Endothelial cell of umbilical vein (primary cell): ENCODE measurements at regions not wholly inside any gene's neighbourhood (a gene's known extent, or its start where the extent isn't known, plus 50 kb on each side); places are given as distances from the start of the nearest gene placed in this dataset.

ENCODE experiments used
- BruUV-seq: library from RNA; stranded (reverse); fragments of 400-500 nt; replicated peaks from 2 replicates; lab custom pipeline; 2021; lab: Mats Ljungman, UMichigan
- CTCF ChIA-PET: fragments of 300-600, 350-600 bp; sonication (Branson Sonifier 250); formaldehyde crosslinking; loops from one replicate; lab custom pipeline; 2021; ENCODE audit warnings: antibody characterized with exemption, inconsistent platforms; lab: Charles Lee
- POLR2A ChIA-PET: fragments of 300-600, 350-600 bp; sonication (Branson Sonifier 250); formaldehyde crosslinking; loops from one replicate; lab custom pipeline; 2021; ENCODE audit warnings: antibody characterized with exemption, inconsistent platforms; lab: Charles Lee
- DNase-seq: peaks from one replicate; pipeline ENCODE4 v3.0.0-alpha.2; 2011; ENCODE audit warnings: low read depth, low spot score
- FAIRE-seq: peaks from 2 replicates; lab custom pipeline; 2011; peaks lifted over from hg19 to GRCh38; lab: Jason Lieb, UNC
- H2AFZ ChIP-seq: 2 replicates; pipeline ENCODE4 v1.6.0; 2012; ENCODE audit warnings: low read depth, low read length, control low read depth, inconsistent platforms
- H3K27ac ChIP-seq: 2 replicates; pipeline ENCODE4 v1.5.1; 2011; ENCODE audit warnings: low read depth, mild to moderate bottlenecking, control low read depth, low read length, moderate library complexity; ENCODE audit not compliant: insufficient read depth
- H3K27me3 ChIP-seq, 2 experiments: 2 replicates each; pipeline versions ENCODE4 v1.6.0 to v1.6.1; 2011; ENCODE audit warnings: low read length in 2 of 2, mixed read lengths in 1 of 2; ENCODE audit not compliant: control insufficient read depth in 2 of 2, insufficient read depth in 2 of 2
- H3K36me3 ChIP-seq, 2 experiments: 2 replicates in 1 of 2; 3 replicates in 1 of 2; pipeline ENCODE4 v1.5.1; 2011; ENCODE audit warnings: low read length in 2 of 2, mild to moderate bottlenecking in 1 of 2, moderate library complexity in 1 of 2; ENCODE audit not compliant: control insufficient read depth in 2 of 2, insufficient read depth in 2 of 2; ENCODE audit errors: extremely low read depth in 1 of 2
- H3K4me1 ChIP-seq: 3 replicates; pipeline ENCODE4 v1.5.1; 2011; ENCODE audit warnings: mild to moderate bottlenecking, low read length; ENCODE audit not compliant: control insufficient read depth, insufficient read depth; ENCODE audit errors: extremely low read depth
- H3K4me2 ChIP-seq: 2 replicates; pipeline ENCODE4 v1.6.1; 2011; ENCODE audit warnings: low read length, control low read depth, mixed read lengths; ENCODE audit not compliant: insufficient read depth
- H3K4me3 ChIP-seq, 3 experiments: fragments of 200-600 bp in 1 of 3; sonication (generic), shearing (Covaris generic) in 1 of 3; replicated peaks in 1 of 3; 2 replicates each; pipeline ENCODE4 v1.5.1; 2011 to 2016; ENCODE audit warnings: control low read depth in 3 of 3, low read length in 3 of 3, mild to moderate bottlenecking in 2 of 3, inconsistent platforms in 1 of 3, low read depth in 1 of 3, moderate library complexity in 1 of 3; ENCODE audit not compliant: insufficient read depth in 1 of 3
- H3K79me2 ChIP-seq: 2 replicates; pipeline ENCODE4 v1.6.0; 2012; ENCODE audit warnings: low read length, inconsistent platforms; ENCODE audit not compliant: control insufficient read depth, insufficient read depth
- H3K9ac ChIP-seq: replicated peaks from 2 replicates; pipeline ENCODE3; 2011; ENCODE audit warnings: low read length, control low read depth; ENCODE audit not compliant: insufficient read depth; ENCODE audit errors: extremely low read depth
- H3K9me1 ChIP-seq: replicated peaks from 3 replicates; pipeline ENCODE4 v1.6.0; 2011; ENCODE audit warnings: mild to moderate bottlenecking, low read length; ENCODE audit not compliant: control insufficient read depth, insufficient read depth; ENCODE audit errors: extremely low read depth
- H3K9me3 ChIP-seq: replicated peaks from 2 replicates; pipeline ENCODE4 v1.5.1; 2012; ENCODE audit warnings: low read length, inconsistent platforms; ENCODE audit not compliant: control insufficient read depth, insufficient read depth
- H4K20me1 ChIP-seq: replicated peaks from 2 replicates; pipeline ENCODE3; 2011; ENCODE audit warnings: mild to moderate bottlenecking, low read length; ENCODE audit not compliant: control insufficient read depth, insufficient read depth; ENCODE audit errors: extremely low read depth
- EZH2 ChIP-seq: IDR thresholded peaks from 2 replicates; pipeline ENCODE4 v1.6.1; 2012; ENCODE audit warnings: borderline replicate concordance, low read depth, mild to moderate bottlenecking, moderate library complexity, low read length, inconsistent platforms; ENCODE audit not compliant: severe bottlenecking
- FOS ChIP-seq: IDR thresholded peaks from 2 replicates; pipeline ENCODE4 v1.6.1; 2011; ENCODE audit warnings: mild to moderate bottlenecking, low read length, moderate library complexity, borderline replicate concordance; ENCODE audit not compliant: insufficient read depth
- GATA2 ChIP-seq: IDR thresholded peaks from 2 replicates; pipeline ENCODE4 v1.7.0; 2011; ENCODE audit warnings: low read depth, mild to moderate bottlenecking, moderate library complexity, mixed read lengths, low read length; ENCODE audit not compliant: insufficient read length, insufficient read depth
- JUN ChIP-seq: IDR thresholded peaks from 2 replicates; pipeline ENCODE4 v1.6.1; 2011; ENCODE audit warnings: borderline replicate concordance, low read depth; ENCODE audit not compliant: insufficient read length, insufficient read depth
- MYC ChIP-seq: IDR thresholded peaks from one replicate; pipeline ENCODE4 v1.6.1; 2011; ENCODE audit warnings: mild to moderate bottlenecking, low read depth, low read length
- POLR2A ChIP-seq: IDR thresholded peaks from 2 replicates; pipeline ENCODE4 v1.6.1; 2012; ENCODE audit warnings: low read depth, mild to moderate bottlenecking, control low read depth, low read length
- POLR2AphosphoS5 ChIP-seq: IDR thresholded peaks from 2 replicates; pipeline ENCODE4 v1.6.1; 2012; ENCODE audit warnings: low read depth, mild to moderate bottlenecking, control low read depth, low read length, moderate library complexity; ENCODE audit not compliant: insufficient read depth
- dilution Hi-C: fragments of 300-500 bp; cut with MboI; formaldehyde crosslinking; loops from one replicate; pipeline ENCODE4 v1.15.0; 2019; ENCODE audit warnings: low sequenced_read_pairs; ENCODE audit not compliant: extremely low pct_ligation_motif_present
- intact Hi-C: fragments of 100-400 bp; cut with micrococcal nuclease; formaldehyde crosslinking; loops from one replicate; pipeline ENCODE4 v1.10.0; 2022
- TF ChIP-seq, protein P1 (sequence below), 2 donors: IDR thresholded peaks; 1 replicate in 1 of 2; 2 replicates in 1 of 2; pipeline ENCODE4 v1.5.1; 2011; ENCODE audit warnings: low read length in 2 of 2, mild to moderate bottlenecking in 2 of 2, moderate library complexity in 2 of 2, control low read depth in 1 of 2, inconsistent platforms in 1 of 2, low read depth in 1 of 2; ENCODE audit not compliant: insufficient read depth in 1 of 2; ENCODE audit errors: extremely low read depth in 1 of 2
- TF ChIP-seq, protein P2 (sequence below): IDR thresholded peaks from 2 replicates; pipeline ENCODE4 v1.6.1; 2011; ENCODE audit not compliant: insufficient read depth, insufficient read length

DNA sequence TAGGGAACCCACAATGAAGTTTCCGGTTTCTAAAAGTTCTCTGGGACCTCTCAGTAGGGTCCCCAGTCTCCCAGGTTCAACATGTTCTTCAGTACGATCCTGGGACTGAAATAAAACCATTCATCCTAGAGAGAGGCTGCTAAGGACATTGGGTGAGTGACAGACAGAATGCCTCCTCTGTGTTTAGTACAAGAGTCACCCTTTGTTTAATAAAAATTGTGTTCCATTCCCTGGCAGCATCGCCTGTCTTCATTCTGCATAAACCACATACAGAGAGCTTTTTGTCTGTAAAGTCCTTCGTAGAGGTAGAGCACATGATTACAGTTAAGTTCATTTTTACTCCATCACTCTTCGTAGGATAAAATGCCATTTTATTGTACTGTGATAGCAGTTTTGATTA, 95.3 kb upstream of the GPR12 start:
- no TSS peak for BruUV-seq
- ChIA-PET POLR2A (no interaction called here), CTCF (interaction anchor here (1.8 kb wide), 1 partner anchor 17 kb away, joined by 8 read pairs; no protein-coding TSS in a partner anchor)
- no peaks in the 10 kb centered on the region for H3K4me1 ChIP-seq
- no peaks in the 10 kb centered on the region for H3K9me1 ChIP-seq
- dilution Hi-C loops (no loop called here), intact Hi-C loops (no loop called here)
- no peak overlapping the region for H3K9ac ChIP-seq
- H3K36me3 ChIP-seq = no peaks in the 10 kb centered on the region
- no peaks in the 10 kb centered on the region for H3K79me2 ChIP-seq
- no peak overlapping the region for H3K4me2 ChIP-seq
- H4K20me1 ChIP-seq = no peaks in the 10 kb centered on the region
- no peak overlapping the region for H2AFZ ChIP-seq
- DNase-seq (no peak), FAIRE-seq (no peak)
- peaks cover 0 to 2% of the 10 kb centered on the region in 2 experiments for H3K27me3 ChIP-seq
- no peak for TF ChIP-seq MYC
- TF ChIP-seq POLR2A = no peak
- TF ChIP-seq GATA2 = no peak
- no peak for TF ChIP-seq JUN
- TF ChIP-seq, protein P1, sequence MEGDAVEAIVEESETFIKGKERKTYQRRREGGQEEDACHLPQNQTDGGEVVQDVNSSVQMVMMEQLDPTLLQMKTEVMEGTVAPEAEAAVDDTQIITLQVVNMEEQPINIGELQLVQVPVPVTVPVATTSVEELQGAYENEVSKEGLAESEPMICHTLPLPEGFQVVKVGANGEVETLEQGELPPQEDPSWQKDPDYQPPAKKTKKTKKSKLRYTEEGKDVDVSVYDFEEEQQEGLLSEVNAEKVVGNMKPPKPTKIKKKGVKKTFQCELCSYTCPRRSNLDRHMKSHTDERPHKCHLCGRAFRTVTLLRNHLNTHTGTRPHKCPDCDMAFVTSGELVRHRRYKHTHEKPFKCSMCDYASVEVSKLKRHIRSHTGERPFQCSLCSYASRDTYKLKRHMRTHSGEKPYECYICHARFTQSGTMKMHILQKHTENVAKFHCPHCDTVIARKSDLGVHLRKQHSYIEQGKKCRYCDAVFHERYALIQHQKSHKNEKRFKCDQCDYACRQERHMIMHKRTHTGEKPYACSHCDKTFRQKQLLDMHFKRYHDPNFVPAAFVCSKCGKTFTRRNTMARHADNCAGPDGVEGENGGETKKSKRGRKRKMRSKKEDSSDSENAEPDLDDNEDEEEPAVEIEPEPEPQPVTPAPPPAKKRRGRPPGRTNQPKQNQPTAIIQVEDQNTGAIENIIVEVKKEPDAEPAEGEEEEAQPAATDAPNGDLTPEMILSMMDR (IDR thresholded peaks at IDR 0.05; ENCODE audit: extremely low read depth in 1 of 2, insufficient read depth in 1 of 2, low read depth in 1 of 2, low read length in 2 of 2) = no peak
- TF ChIP-seq POLR2AphosphoS5 = no peak
- TF ChIP-seq, protein P2, sequence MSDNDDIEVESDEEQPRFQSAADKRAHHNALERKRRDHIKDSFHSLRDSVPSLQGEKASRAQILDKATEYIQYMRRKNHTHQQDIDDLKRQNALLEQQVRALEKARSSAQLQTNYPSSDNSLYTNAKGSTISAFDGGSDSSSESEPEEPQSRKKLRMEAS = no peak
- TF ChIP-seq EZH2 = no peak
- no peak for TF ChIP-seq FOS
- no peak overlapping the region for H3K4me3 ChIP-seq
- no peaks in the 10 kb centered on the region for H3K9me3 ChIP-seq
- no peak overlapping the region for H3K27ac ChIP-seq
